Fibroblast of upper back skin (primary cell): ENCODE measurements at regions not wholly inside any gene's neighbourhood (a gene's known extent, or its start where the extent isn't known, plus 50 kb on each side); places are given as distances from the start of the nearest gene placed in this dataset.

Experiments
- DNase-seq: peaks from one replicate; pipeline ENCODE4 v3.0.0-alpha.2; 2013

DNA sequence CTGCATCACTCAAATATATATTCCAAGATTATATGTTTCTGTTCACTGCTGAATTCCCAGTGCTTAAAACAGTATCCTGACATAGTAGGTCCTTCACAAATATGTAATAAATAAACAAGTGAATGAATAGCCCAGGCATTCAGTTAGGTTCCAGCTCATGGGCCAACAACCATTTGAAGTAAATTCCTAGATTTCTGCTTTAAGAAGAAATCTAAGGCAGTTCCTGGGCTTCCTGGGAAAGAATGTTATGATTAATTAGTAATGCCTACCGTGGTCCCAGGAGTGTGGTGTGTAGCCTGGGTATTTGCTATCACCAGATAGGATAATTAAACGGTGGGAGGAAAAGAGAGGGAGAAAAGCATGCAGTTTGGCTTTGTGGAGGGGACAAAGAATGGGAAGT, 576.8 kb downstream of the SOX6 start:
- peak; percentile 2 for DNase-seq

DNA sequence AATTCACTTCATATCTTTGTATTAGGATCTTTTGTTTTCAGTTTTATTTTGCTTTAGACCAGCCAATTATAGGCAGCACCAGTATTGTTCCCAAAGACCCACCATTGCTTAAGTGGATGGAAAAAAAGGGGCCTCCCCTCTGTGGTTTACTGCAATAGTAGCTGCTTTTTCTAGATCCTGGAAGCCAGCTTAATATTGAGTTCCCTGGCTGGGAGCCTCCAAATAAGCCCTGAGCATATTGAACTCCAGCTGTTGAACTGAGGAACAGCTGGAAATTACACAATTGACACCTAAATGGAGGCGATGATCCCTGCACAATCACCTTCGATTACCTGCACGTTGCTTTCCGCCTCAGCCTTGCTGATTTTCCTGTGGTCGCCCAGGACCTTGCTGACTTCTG, 576.0 kb downstream of the SOX6 start:
- DNase-seq = no peak

- no peak for DNase-seq
These were observed 575.5 kb downstream of the SOX6 start for GRCh38 chr11:15780837-15781236.

DNA sequence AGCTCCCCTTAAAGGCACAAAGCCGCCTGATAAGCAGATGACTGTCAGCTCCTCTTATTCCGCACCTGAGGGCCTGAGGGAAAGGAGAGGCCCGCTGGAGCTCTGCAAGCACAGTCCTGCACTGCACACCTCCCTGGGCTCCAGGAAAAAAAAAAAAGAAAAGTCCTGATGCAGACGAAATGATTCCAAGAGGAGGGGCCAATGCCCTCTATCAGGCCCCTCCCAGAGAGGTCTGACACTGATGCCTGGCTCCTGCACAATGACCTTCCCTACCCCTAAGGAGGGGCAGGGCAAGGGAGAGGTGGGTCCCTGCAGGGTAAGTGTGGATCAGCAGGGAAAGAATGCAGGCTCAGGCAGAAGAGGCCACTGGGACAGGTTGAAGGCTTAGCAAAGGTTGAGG, 572.7 kb downstream of the SOX6 start:
- DNase-seq = no peak

DNA sequence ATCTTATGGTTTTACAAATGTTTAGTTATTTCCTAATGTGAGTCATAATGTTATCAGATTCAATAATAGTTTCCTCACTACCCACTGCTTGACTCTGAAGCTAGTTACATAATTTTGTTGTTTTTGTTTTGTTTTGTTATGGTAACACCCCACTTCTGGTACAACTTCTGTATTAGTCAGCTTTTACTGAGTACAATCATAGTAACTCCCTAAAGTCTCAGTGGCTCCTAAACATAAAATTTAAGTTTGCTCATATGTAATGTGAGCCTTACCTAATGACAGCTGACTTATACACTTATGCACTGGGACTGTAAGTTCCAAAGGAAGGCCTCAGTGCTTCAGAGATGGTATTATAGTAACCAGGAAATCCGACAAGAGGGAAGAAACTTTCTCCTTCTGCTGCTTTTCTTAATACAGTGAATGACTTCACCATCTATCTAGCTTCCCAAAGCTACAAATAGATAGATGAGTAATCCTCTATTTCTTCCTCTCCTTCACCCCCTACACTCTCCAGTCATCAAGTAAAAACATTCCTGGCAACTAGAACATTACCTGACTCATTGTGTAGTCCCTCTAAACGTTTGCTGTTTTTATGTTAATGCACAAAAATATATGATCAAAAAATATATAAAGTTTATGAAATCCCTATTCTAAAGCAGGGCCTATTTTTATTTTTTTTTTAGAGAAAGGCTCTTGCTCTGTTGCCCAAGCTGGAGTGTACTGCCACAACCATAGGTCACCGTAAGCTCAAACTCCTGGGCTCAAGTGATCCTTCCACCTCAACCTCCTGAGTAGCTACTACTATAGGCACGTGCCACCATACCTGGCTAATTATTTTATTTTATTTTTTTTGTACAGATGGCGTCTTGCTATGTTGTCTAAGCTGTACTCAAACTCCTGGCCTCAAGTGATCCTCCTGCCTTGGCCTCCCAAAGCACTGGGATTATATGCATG, 563.0 kb downstream of the SOX6 start:
- DNase-seq = peak; percentile 85

DNA sequence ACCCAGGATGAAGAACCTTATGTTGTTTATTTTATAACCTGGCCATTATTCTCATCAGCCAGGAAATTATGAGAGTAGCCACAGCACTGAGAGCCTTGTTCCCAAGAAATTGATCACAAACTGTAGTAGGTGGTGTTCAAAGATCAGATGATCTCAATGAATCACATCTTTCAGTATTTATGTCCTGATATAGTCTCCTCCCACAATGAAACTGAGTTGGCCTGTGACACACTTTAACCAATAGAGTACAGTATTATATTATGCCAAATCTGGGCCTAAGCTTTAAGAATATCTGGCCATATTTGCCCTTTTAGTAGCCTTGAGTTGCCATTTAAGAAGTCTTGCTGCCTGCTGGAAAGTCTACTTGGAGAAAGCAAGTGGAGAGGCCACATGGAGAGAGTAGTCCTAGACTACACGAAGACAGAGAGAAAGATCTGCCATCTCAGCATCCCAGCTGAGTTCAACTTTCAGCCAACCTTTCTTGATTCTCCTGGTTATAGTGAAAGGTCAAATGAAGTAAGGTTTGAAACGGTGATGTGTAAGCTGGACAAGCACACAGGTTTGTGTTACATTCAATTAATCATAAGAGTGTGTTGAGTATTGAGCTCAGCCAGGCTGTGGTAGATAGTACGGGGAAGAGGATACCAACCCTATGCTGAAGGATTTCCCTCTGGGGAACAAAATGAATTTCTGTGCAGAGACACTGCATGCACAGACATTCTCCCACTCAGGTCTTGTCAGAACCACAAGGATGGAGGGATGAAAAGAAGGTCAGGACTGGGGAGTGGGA, 561.8 kb downstream of the SOX6 start:
- no peak for DNase-seq

DNA sequence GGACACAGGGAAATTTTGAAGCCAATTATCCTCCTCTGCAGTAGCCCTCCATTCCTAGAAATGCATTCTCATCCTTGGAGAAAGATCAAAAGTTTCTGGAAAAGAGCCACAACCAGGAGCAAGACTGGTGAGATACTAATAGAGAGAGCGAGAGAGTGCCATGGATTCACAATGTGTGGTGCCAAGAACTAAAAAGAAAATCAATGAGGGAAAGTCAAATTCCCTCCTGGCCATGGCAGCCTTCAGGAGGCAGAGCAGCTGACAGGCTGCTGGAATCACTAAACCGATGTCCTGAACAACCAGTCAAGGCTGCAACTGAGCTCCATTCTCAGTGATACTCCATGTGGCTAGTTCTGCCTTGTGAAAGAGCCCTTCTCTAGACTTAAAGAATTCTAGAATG, 561.0 kb downstream of the SOX6 start:
- DNase-seq = no peak

- DNase-seq = peak; percentile 91
These were observed 556.1 kb downstream of the SOX6 start for GRCh38 chr11:15800111-15800800.

DNA sequence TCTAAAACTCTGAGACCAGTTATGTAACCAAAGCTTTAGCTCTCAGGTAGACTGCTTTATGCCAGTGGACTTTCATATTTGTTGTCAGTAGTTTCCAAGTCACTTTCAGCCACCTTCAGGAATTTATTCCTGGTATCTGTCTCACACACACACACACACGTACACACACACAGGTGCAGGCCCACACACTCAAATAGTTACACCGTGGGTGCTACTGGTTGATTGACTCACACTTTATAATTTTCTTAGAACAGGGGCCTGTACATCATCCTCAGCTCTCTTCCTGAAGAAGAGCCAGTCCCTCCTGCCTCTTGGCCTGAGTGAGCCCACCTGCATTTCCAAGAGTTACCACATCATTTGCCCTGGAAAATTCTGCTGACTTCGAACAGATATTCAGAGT, 555.2 kb downstream of the SOX6 start:
- no peak for DNase-seq

- peak; percentile 68 for DNase-seq
These were observed 554.7 kb downstream of the SOX6 start for GRCh38 chr11:15801616-15802015.

GRCh38 chr11:15805726-15806125, 550.6 kb downstream of the SOX6 start:
- DNase-seq = no peak

GRCh38 chr11:15806217-15806616, 550.1 kb downstream of the SOX6 start:
- no peak for DNase-seq

- DNase-seq = no peak
These were observed 548.5 kb downstream of the SOX6 start for GRCh38 chr11:15807827-15808226.

GRCh38 chr11:15810082-15810481, 546.3 kb downstream of the SOX6 start:
- no peak for DNase-seq

DNA sequence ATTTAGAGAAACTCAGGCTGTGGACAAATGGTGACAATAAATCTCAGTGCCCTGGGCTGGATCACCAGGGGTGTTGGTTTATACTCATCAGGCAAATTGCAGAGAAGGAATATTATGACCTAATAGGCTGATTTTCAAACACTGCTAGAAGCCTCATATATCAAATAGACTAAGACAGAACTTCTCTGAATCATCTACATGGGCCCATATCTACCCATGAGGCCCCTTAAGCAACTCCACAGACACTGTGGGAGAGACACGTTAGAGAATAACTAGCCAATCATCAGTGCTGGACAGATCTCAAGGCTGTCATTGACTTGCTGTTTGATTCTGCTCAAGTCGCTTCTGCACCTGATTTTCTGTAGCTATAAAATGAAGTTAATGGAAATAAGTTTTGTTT, 545.8 kb downstream of the SOX6 start:
- no peak for DNase-seq

DNA sequence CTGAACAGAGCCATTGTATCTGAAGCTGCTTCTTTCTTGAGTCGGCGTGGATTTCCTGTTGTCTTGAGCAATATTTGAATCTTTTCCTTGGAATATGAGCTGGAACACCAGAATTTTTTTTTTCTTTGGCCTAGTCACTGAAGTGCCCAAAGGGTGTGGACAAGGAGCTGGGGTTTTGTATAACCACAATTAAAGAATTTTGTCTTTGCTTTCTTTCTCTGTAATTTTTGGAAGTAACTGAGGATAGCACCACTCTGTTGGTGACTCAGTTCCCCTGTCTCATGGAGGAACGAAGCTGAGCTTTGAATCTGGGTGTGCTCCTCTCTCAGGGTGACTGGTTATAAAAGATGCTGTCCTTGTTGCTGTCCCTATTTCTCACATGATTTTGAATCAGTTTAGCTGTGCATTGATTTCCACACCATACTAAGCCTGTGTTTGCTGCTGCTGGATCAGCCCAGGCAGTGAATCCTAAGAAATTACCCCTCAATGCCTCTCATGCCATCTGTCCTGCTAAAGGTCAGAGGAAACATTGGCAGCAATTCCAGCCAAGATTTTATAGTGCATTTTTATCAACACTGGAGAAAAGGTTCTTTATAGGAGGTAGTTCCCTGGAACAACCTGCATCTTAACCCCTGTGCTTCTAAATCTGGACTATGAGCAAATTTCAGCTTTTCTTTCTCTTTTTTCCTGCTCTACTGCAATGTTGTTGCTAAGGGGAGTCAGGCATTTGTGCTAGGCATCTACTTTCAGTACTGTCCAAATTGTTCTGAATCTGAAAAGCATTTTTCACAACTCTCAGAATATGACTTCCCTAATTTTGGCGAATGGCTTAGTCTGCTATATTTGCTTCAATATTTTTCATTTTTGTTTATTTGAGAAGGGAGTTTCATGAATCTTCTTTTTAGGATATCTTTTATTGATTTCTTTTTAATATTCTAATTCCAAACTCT, 540.8 kb downstream of the SOX6 start:
- peak; percentile 39 for DNase-seq

GRCh38 chr11:15816260-15816871, 540.0 kb downstream of the SOX6 start:
- peak; percentile 92 for DNase-seq

- DNase-seq = peak; percentile 69
These were observed 539.3 kb downstream of the SOX6 start for GRCh38 chr11:15817001-15817400.

DNA sequence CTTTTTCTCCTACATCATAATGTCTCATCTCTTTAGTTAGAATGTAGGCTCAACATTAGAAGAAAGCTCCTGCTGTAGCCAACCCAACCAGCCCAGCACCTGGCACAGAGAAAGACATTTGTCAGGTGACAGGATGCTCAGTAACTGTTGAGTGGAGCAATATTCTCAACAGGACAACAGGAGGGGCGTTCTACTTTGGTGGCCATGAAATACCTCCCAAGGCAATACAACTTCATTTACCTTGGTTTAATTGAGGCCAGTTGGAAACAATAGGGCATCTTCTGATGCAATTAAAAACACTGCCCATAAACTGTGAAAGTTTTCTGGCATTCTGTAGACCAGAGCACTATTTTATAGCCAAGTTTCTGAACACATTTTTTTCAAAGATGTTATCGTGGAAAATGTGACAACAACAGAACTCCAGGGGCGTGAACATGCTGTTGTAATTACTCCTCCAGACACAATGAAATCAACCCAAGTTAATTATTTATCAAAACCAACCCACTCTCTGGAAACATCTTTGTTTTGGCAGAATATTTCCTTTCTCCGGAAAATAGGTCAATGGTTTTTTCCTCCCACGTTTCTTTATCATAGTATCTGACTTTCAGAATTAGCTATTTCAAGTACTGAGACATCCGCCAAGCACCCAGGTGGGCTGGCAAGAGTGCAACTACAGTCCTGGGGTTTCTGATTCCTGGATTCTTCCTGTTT, 538.1 kb downstream of the SOX6 start:
- DNase-seq = no peak

DNA sequence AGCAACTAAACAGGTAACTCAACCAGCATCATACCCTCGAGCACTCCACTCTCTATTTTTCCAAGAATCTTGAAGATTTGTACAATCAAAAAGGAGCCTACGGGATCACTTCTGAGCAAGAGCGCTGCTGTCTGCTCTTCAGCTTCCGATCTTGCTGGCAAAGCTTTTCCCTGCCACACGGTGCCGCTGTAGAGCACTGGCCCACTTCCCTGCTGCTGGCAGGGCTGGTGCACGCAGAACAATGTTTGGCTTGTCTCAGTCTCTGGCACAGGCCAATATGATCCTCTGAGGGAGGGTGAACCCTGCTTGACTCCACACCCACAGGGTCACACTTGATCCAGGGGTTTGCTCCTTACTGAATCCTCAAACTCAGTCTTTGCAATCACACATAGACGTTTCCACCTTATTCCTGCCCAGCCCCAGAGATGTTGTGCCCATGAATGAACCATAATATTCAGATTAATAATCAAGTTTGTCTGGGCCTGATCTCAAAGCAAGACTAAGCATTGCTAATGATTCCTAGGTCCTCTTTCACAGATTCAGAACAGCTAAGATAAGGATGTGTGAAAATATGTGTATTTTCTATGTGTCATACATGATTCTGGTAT, 536.6 kb downstream of the SOX6 start:
- DNase-seq = no peak

GRCh38 chr11:15821451-15821850, 534.9 kb downstream of the SOX6 start:
- DNase-seq = no peak
